Stimulated activated naive CD8-positive, alpha-beta T cell treated with anti-CD3 and anti-CD28 coated beads, Interleukin-15, Interleukin-2, amounts not matched to agents 100 ng/mL and 50 ng/mL, for 24 hours (primary cell): ENCODE measurements at regions not wholly inside any gene's neighbourhood (a gene's known extent, or its start where the extent isn't known, plus 50 kb on each side); places are given as distances from the start of the nearest gene placed in this dataset.
"Not testable (repeated sequence)": the region's sequence is repeated elsewhere in the genome, so short reads cannot be mapped to it uniquely, and the experiment has no call there.

ENCODE experiments used
- H3K27ac Mint-ChIP-seq: one replicate; pipeline ENCODE4 v1.8.0; 2021; ENCODE audit warnings: mild to moderate bottlenecking, mixed read lengths
- H3K27me3 Mint-ChIP-seq: one replicate; pipeline ENCODE4 v1.8.0; 2021; ENCODE audit warnings: mixed read lengths
- H3K36me3 Mint-ChIP-seq: one replicate; pipeline ENCODE4 v1.8.0; 2021; ENCODE audit warnings: low read depth, mixed read lengths
- H3K4me1 Mint-ChIP-seq: one replicate; pipeline ENCODE4 v1.8.0; 2021; ENCODE audit warnings: low read depth, mixed read lengths
- H3K4me3 Mint-ChIP-seq: one replicate; pipeline ENCODE4 v1.8.0; 2021; ENCODE audit warnings: mild to moderate bottlenecking, mixed read lengths
- H3K9me3 Mint-ChIP-seq: one replicate; pipeline ENCODE4 v1.8.0; 2021; ENCODE audit warnings: mixed read lengths

- H3K4me1 Mint-ChIP-seq, H3K36me3 Mint-ChIP-seq, H3K27ac Mint-ChIP-seq, H3K27me3 Mint-ChIP-seq, H3K4me3 Mint-ChIP-seq, H3K9me3 Mint-ChIP-seq: not testable (repeated sequence)
These were observed 515.4 kb downstream of the MATN1 start for GRCh38 chr1:30207962-30208361.

GRCh38 chr1:30206631-30207030 lies 516.8 kb downstream of the MATN1 start:
- not testable (repeated sequence) for H3K9me3 Mint-ChIP-seq, H3K4me1 Mint-ChIP-seq, H3K36me3 Mint-ChIP-seq

GRCh38 chr1:30204916-30205315 lies 518.5 kb downstream of the MATN1 start:
- not testable (repeated sequence) for H3K27me3 Mint-ChIP-seq, H3K9me3 Mint-ChIP-seq, H3K4me3 Mint-ChIP-seq, H3K27ac Mint-ChIP-seq, H3K36me3 Mint-ChIP-seq, H3K4me1 Mint-ChIP-seq

More at GRCh38 chr1:30206631-30207030, 516.8 kb downstream of the MATN1 start:
- not testable (repeated sequence) for H3K27me3 Mint-ChIP-seq, H3K4me3 Mint-ChIP-seq, H3K27ac Mint-ChIP-seq

- Mint-ChIP-seq H3K27ac (no peak overlapping the region), H3K9me3 (no peaks in the 10 kb centered on the region), H3K27me3 (peaks cover 13% of the 10 kb centered on the region), H3K4me1 (peaks cover 4% of the 10 kb centered on the region), H3K36me3 (no peaks in the 10 kb centered on the region), H3K4me3 (no peak overlapping the region)
These were observed 522.4 kb downstream of the MATN1 start for GRCh38 chr1:30201015-30201414.

GRCh38 chr1:30200161-30200560 lies 523.2 kb downstream of the MATN1 start:
- no peaks in the 10 kb centered on the region for H3K9me3 Mint-ChIP-seq
- H3K4me1 Mint-ChIP-seq: peaks cover 4% of the 10 kb centered on the region
- no peak overlapping the region for H3K4me3 Mint-ChIP-seq
- peaks cover 13% of the 10 kb centered on the region for H3K27me3 Mint-ChIP-seq
- no peaks in the 10 kb centered on the region for H3K36me3 Mint-ChIP-seq
- no peak overlapping the region for H3K27ac Mint-ChIP-seq

GRCh38 chr1:30199563-30199962 lies 523.8 kb downstream of the MATN1 start:
- Mint-ChIP-seq H3K4me3 (no peak overlapping the region), H3K9me3 (no peaks in the 10 kb centered on the region)

GRCh38 chr1:30198795-30199403 lies 524.5 kb downstream of the MATN1 start:
- Mint-ChIP-seq H3K27me3 (peaks cover 13% of the 10 kb centered on the region), H3K9me3 (no peaks in the 10 kb centered on the region), H3K4me3 (no peak overlapping the region), H3K27ac (no peak overlapping the region), H3K4me1 (peaks cover 4% of the 10 kb centered on the region), H3K36me3 (no peaks in the 10 kb centered on the region)

More at GRCh38 chr1:30199563-30199962, 523.8 kb downstream of the MATN1 start:
- no peak overlapping the region for H3K27ac Mint-ChIP-seq
- peaks cover 13% of the 10 kb centered on the region for H3K27me3 Mint-ChIP-seq
- H3K36me3 Mint-ChIP-seq: no peaks in the 10 kb centered on the region
- H3K4me1 Mint-ChIP-seq: peaks cover 4% of the 10 kb centered on the region

GRCh38 chr1:30198451-30198760 lies 525.0 kb downstream of the MATN1 start:
- peaks cover 13% of the 10 kb centered on the region for H3K27me3 Mint-ChIP-seq
- no peak overlapping the region for H3K4me3 Mint-ChIP-seq
- no peaks in the 10 kb centered on the region for H3K36me3 Mint-ChIP-seq
- no peaks in the 10 kb centered on the region for H3K9me3 Mint-ChIP-seq
- no peak overlapping the region for H3K27ac Mint-ChIP-seq
- peaks cover 4% of the 10 kb centered on the region for H3K4me1 Mint-ChIP-seq

- peaks cover 14% of the 10 kb centered on the region for H3K27me3 Mint-ChIP-seq
These were observed 525.5 kb downstream of the MATN1 start for GRCh38 chr1:30197639-30198450.

GRCh38 chr1:30196872-30197638 lies 526.3 kb downstream of the MATN1 start:
- Mint-ChIP-seq H3K27me3 (peaks cover 19% of the 10 kb centered on the region), H3K4me1 (peaks cover 4% of the 10 kb centered on the region), H3K36me3 (no peaks in the 10 kb centered on the region), H3K4me3 (no peak overlapping the region), H3K27ac (no peak overlapping the region), H3K9me3 (no peaks in the 10 kb centered on the region)

More at GRCh38 chr1:30197639-30198450, 525.5 kb downstream of the MATN1 start:
- Mint-ChIP-seq H3K9me3 (no peaks in the 10 kb centered on the region), H3K36me3 (no peaks in the 10 kb centered on the region), H3K27ac (peak overlapping the region; percentile 37), H3K4me1 (peaks cover 4% of the 10 kb centered on the region), H3K4me3 (no peak overlapping the region)

GRCh38 chr1:30196457-30196856 lies 526.9 kb downstream of the MATN1 start:
- Mint-ChIP-seq H3K27me3 (peaks cover 19% of the 10 kb centered on the region), H3K9me3 (no peaks in the 10 kb centered on the region), H3K36me3 (no peaks in the 10 kb centered on the region), H3K4me1 (peaks cover 4% of the 10 kb centered on the region), H3K4me3 (no peak overlapping the region), H3K27ac (no peak overlapping the region)

GRCh38 chr1:30195424-30196134 lies 527.8 kb downstream of the MATN1 start:
- Mint-ChIP-seq H3K4me3 (no peak overlapping the region), H3K36me3 (no peaks in the 10 kb centered on the region), H3K27me3 (peaks cover 19% of the 10 kb centered on the region), H3K27ac (no peak overlapping the region), H3K4me1 (peaks cover 10% of the 10 kb centered on the region), H3K9me3 (no peaks in the 10 kb centered on the region)

GRCh38 chr1:30194741-30195423 lies 528.5 kb downstream of the MATN1 start:
- Mint-ChIP-seq H3K36me3 (no peaks in the 10 kb centered on the region), H3K4me3 (no peak overlapping the region), H3K9me3 (no peaks in the 10 kb centered on the region), H3K27me3 (peaks cover 19% of the 10 kb centered on the region), H3K27ac (no peak overlapping the region), H3K4me1 (peaks cover 10% of the 10 kb centered on the region)

- Mint-ChIP-seq H3K36me3 (no peaks in the 10 kb centered on the region), H3K27ac (no peak overlapping the region), H3K27me3 (peaks cover 22% of the 10 kb centered on the region), H3K9me3 (no peaks in the 10 kb centered on the region), H3K4me3 (no peak overlapping the region), H3K4me1 (peaks cover 10% of the 10 kb centered on the region)
These were observed 529.3 kb downstream of the MATN1 start for GRCh38 chr1:30194046-30194619.
